ENCODE measurements at regions not wholly inside any gene's neighbourhood (a gene's known extent, or its start where the extent isn't known, plus 50 kb on each side); places are given as distances from the start of the nearest gene placed in this dataset.

DNA sequence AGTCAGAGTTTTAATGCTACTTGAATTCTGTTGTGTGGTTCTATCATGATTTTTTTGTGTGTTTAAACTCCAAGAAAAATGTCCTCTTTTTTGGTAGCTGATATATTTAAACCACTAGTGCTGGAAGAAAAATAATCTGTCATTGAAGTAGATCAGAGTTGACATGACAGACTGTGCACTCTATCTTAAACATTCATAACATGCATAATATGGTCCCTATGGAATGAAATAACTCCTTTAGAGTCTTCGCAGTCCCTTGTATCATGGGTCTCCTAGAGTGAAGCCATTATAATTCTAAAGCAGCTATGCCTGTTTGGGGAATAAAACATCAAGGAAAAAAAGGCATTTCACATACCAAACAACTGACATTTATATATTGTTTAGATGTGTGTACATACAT, 282.7 kb upstream of the CITED2 start:
- TF ChIP-seq, protein P1, sequence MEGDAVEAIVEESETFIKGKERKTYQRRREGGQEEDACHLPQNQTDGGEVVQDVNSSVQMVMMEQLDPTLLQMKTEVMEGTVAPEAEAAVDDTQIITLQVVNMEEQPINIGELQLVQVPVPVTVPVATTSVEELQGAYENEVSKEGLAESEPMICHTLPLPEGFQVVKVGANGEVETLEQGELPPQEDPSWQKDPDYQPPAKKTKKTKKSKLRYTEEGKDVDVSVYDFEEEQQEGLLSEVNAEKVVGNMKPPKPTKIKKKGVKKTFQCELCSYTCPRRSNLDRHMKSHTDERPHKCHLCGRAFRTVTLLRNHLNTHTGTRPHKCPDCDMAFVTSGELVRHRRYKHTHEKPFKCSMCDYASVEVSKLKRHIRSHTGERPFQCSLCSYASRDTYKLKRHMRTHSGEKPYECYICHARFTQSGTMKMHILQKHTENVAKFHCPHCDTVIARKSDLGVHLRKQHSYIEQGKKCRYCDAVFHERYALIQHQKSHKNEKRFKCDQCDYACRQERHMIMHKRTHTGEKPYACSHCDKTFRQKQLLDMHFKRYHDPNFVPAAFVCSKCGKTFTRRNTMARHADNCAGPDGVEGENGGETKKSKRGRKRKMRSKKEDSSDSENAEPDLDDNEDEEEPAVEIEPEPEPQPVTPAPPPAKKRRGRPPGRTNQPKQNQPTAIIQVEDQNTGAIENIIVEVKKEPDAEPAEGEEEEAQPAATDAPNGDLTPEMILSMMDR (IDR thresholded peaks at IDR 0.05; ENCODE audit: insufficient read depth, low read depth, low read length): no peak
- TF ChIP-seq EZH2 (IDR thresholded peaks at IDR 0.05; ENCODE audit: insufficient read depth, low read length): no peak
